ENCODE measurements at regions not wholly inside any gene's neighbourhood (a gene's known extent, or its start where the extent isn't known, plus 50 kb on each side); places are given as distances from the start of the nearest gene placed in this dataset.
A peak's percentile ranks its signal among the peaks of the same experiment; 100 is the strongest.
"Not testable (repeated sequence)": the region's sequence is repeated elsewhere in the genome, so short reads cannot be mapped to it uniquely, and the experiment has no call there.

DNA sequence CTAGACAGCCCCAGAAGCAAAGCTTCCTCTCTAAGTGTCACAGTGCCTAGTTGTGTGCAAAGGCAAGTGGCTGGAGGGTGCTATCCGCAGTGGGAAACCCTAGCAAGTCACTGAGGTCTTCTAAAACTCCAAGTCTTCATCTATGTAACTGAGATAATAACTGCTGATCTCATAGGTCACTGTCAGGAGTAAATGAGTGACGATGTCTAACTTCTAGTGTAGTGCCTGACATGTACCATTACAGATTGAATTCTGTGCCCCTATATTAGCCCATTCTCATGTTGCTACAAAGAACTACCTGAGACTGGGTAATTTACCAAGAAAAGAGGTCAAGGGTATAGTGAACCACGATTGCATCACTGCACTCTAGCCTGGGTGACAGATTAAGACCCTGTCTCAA is 253.5 kb upstream of the JARID2 start:
- no peak overlapping the region for H3K4me3 ChIP-seq (ENCODE audit: low read length)
- DNase-seq (ENCODE audit: low read depth, low spot score), result no peak

DNA sequence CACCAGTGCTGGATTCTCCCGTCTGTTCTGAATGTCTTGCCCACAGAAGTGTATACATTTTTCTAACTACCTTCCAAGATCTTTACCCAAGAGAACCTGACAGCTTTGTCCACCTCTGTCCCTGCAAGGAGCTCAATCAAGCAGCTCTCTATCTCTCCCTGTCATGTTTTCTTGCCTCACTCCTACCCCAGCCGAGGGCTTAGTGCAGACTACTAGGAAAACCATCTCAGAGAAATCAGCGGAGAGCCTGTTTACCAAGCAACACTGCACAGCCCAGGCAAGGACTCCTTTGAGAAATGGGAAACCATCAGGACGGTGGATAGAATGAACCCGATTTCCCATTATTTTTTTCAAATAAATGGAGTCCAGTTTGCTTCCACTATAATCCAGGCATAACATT is 250.7 kb upstream of the JARID2 start:
- H3K4me3 ChIP-seq (ENCODE audit: low read length), result no peak overlapping the region
- no peak for DNase-seq (ENCODE audit: low read depth, low spot score)

DNA sequence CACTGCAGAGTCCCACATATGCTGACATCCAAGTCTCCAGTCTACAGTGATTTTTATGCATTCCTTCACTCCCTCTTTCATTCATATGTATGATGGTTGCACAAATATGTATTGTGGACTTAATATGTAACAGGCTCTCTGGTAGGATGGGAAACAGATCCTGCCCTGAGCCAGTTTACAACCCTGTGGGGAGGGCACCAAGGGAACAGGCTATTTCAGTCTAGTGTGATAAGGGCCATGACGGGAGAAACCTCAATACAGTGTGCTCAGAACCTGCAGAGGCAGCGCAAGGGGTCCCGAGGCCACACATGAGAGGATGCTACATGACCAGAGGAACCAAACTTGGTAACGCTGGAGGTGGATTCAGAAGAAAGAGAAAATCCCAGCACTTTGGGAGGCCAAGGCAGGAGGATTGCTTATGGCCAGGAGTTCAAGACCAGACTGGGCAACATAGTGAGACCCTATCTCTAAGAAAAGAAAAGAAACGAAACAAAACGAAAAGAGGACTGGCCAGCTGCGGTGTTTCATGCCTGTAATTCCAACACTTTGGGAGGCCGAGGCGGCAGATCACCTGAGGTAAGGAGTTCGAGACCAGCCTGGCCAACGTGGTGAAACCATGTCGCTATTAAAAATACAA is 249.8 kb upstream of the JARID2 start:
- no peak for DNase-seq (ENCODE audit: low read depth, low spot score)
- no peak overlapping the region for H3K4me3 ChIP-seq (ENCODE audit: low read length)

DNA sequence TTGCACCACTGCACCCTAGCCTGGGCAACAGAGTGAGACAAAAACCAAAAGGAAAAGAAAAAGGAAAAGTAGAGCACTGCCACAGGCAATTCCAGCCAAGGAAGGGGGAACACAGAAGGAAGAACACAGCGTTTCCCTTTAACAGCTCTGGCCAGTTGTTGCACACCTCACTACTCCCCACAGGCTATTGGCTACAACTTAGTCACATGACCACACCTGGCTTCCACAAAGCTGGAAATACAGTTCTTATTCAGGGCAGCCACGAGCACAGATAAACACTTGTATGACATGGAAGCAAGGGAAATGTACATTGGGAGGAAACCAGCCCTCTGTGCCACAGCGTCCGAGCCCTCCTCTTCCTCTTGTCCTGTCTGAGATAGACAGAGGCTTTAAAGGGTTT is 249.0 kb upstream of the JARID2 start:
- no peak for DNase-seq (ENCODE audit: low read depth, low spot score)

DNA sequence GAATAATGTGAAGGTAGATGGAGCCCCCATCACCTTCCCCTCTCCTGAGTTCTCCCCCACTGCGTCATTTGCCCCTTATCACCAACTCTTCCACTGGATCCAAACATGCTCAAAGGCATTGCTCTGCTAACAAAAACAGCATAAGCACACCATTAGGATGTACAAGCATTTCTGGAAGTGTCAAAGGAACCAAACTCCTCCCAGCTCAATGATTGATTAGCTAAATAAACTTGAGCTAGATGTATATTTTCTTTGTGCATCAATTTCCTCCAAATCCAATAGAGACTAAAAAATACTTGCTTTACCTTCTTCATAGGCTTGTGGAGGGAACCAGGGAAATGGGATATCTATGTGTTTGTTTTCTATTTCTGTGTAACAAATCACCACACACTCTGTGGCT is 248.4 kb upstream of the JARID2 start:
- no peak for DNase-seq (ENCODE audit: low read depth, low spot score)
- no peak overlapping the region for H3K4me3 ChIP-seq (ENCODE audit: low read length)

More for the DNA sequence above, 249.0 kb upstream of the JARID2 start:
- no peak overlapping the region for H3K4me3 ChIP-seq (ENCODE audit: low read length)

DNA sequence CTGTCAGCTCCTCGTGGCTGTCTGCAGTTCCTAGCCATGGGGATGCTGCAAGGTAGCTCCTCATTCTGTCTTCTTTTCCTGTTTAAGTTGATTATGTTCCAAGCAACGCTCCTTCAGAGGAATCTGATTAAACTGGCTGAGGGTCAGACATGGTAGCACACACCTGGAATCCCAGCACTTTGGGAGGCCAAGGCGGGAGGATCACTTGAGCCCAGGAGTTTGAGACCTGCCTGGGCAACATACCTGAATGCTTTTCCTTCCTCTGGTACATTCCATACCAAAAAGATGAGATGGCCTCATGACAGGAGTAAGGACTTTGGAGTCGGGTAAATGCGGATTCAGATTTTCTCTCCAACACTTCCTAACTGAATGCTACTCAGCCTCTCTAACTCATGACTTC is 246.8 kb upstream of the JARID2 start:
- H3K4me3 ChIP-seq (ENCODE audit: low read length), result no peak overlapping the region
- DNase-seq (ENCODE audit: low read depth, low spot score), result no peak

DNA sequence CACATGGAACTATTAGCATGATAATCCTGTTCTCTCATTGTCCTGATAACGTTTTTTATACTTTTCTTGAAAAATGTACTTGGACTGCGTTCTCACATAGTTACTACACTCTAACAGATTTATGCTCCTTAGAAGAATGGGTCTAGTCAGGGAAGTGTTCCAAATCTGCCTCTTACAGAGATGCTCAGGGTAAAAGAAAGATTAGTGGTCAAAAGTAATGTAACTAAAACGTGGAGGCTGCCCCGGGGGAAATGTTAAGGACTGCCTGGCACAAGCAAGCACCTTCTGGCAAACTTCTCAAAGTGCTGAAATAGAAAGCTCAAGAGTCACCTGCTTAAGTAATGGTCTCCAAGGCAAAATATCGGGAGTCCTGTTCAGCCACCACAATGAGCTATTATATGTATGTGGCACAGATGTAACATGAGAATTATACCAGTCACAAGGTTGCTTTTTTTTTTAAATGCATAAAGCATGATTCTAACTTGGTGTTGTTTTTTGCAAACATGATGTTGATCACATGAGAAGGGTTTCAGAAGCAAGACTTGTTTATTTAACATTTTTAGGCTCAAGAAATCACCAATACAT is 244.5 kb upstream of the JARID2 start:
- H3K4me3 ChIP-seq (ENCODE audit: low read length), result no peak overlapping the region
- no peak for DNase-seq (ENCODE audit: low read depth, low spot score)

DNA sequence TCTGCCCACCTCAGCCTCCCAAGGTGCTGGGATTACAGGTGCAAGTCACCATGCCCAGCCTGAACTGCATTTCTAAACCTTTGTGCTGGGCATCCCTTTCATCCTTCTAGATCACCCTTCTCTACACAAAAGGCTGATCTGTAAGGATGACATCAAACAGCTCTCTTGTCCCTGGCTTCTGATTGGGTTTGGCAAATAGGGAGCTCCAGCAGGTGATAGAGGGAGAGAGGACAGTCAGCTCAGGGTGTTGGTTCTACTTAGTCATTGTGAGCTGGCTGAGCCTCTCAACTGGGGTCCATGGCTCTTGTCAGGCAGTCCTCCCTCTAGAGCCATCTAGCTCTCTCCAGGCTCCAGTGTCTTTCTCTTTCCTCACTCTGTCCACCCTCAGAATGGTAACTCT is 237.6 kb upstream of the JARID2 start:
- no peak overlapping the region for H3K4me3 ChIP-seq (ENCODE audit: low read length)
- DNase-seq (ENCODE audit: low read depth, low spot score), result no peak

DNA sequence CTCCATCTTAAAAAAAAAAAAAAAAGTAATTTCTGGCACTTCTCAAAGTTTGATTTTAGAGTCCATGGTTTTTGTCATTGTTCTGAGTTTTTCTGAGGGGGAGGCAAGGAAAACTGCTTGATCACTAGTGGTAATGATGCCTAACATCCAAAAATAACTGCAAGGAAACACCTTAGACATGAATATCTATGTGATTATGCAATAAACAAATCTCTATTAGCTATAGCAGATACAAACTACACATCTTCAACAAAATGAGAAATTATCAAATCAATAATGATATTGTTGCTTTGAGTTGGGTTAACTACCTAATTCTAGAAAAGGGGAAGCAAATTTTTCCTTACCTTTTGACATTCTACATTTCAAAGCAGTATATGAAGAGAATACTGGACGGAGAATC is 230.9 kb upstream of the JARID2 start:
- no peak overlapping the region for H3K4me3 ChIP-seq (ENCODE audit: low read length)
- no peak for DNase-seq (ENCODE audit: low read depth, low spot score)

DNA sequence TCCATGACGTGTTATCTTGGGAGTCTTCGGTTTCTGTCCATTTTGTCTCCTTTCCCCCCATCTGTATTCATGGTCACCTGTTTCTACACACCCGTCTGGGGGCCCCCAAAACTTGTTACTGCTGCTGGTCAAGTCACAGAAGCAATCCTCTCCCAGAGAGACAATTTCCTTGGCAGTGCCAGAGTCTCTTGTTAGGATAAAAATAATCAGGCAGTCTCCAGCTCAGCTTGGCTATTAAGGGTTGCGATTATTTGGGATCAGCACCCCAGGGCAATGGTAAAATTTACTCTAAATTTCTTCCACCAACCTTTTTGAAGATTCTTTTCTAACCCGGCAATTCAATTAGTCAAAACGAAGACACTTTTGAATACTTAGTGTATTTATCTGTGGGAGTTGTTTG is 229.1 kb upstream of the JARID2 start:
- H3K4me3 ChIP-seq (ENCODE audit: low read length), result no peak overlapping the region

DNA sequence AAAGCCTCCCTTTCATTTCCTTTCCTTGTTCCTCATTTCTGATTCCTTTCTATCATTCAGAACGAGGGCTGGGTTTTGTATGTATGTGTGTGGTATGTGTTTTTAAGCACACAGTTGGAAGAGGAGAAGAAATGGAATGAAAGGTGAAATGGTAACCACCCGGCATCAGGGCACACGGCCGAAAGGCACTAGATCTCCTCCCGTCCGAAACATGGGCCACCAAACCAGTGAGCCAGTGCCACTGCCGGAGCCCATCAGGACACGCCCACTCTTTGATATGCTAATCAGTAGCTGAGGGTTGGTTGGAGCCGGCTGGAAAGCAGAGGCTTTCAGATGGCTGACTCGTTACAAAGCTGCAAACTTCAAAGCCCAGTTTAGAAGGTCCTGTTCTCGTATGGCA is 228.6 kb upstream of the JARID2 start:
- peak; percentile 50 for DNase-seq (ENCODE audit: low read depth, low spot score)

More for the DNA sequence above, 229.1 kb upstream of the JARID2 start:
- DNase-seq (ENCODE audit: low read depth, low spot score), result no peak

DNA sequence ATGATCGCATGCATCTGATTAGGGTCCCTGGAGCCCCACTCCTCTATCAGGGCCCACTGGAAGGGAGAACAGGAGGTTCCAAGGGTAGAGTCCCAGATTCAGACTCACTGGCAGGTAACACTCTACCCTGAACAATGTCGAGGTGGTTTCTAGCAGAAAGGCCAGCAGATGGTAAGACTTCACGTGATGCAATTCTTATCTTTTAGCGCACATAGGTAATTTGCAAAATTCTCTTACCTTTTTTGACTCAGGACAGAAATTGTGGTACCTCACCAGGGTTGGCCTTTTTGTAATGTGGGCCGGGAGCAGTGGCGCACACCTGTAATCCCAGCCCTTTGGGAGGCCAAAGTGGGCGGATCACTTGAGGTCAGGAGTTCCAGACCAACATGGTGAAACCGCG is 228.1 kb upstream of the JARID2 start:
- no peak for DNase-seq (ENCODE audit: low read depth, low spot score)
- no peak overlapping the region for H3K4me3 ChIP-seq (ENCODE audit: low read length)

More for the DNA sequence above, 228.6 kb upstream of the JARID2 start:
- no peak overlapping the region for H3K4me3 ChIP-seq (ENCODE audit: low read length)

DNA sequence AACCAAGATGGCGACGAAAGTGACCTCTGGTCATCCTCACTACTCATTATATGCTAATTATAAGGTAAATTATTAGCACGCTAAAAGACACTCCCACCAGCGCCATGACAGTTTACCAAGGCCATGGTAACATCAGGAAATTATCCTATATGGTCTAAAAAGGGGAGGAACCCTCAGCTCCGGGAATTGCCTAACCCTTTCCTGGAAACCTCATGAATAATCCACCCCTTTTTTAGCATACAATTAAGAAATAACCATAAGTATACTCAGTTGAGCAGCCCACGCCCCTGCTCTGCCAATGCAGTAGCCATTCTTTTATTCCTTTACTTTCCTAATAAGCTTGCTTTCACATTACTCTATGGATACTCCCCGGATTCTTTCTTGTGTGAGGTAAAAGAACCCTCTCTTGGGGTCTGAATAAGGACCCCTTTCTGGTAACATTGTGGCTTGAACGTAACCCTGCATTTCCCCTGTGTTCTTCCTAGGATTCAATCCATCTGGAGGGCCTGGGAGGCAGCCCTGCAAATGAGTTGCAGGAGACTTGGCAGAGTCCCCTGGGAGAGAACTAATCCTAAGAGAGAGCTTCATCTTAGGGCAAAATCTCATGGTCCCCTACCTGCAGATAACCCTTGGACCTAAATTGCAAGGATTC is 225.6 kb upstream of the JARID2 start:
- no peak overlapping the region for H3K4me3 ChIP-seq (ENCODE audit: low read length)
- DNase-seq (ENCODE audit: low read depth, low spot score), result no peak

DNA sequence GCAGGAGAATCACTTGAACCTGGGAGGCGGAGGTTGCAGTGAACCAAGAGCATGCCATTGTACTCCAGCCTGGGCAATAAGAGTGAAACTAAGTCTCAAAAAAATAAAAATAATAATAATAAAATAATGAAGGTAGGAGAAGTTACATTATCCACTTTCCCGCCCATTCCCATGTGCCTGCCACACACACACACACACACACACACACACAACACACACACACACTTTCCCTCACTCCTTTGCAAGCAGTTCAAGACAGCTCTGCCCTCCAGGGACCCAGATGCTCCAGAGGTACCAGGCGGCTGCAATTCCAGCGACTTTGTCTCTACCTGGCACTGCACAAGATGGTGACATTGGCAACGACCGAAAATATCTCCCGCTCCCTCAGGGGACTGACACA is 224.8 kb upstream of the JARID2 start:
- DNase-seq (ENCODE audit: low read depth, low spot score), result no peak
- no peak overlapping the region for H3K4me3 ChIP-seq (ENCODE audit: low read length)

DNA sequence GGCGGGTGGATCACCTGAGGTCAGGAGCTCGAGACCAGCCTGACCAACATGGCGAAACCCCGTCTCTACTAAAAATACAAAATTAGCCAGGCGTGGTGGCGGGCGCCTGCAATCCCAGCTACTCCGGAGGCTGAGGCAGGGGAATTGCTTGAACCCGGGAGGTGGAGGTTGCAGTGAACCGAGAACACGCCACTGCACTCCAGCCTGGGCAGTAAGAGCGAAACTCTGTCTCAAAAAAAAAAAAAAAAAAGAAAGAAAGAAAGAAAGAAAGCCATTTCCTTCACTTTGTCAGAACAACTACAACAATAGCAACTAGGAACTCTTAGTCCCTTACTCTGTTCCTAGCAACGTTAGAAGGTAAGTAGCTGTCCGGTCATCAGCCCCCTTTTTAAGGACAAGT is 222.9 kb upstream of the JARID2 start:
- not testable (repeated sequence) for H3K4me3 ChIP-seq (ENCODE audit: low read length); DNase-seq (ENCODE audit: low read depth, low spot score)

DNA sequence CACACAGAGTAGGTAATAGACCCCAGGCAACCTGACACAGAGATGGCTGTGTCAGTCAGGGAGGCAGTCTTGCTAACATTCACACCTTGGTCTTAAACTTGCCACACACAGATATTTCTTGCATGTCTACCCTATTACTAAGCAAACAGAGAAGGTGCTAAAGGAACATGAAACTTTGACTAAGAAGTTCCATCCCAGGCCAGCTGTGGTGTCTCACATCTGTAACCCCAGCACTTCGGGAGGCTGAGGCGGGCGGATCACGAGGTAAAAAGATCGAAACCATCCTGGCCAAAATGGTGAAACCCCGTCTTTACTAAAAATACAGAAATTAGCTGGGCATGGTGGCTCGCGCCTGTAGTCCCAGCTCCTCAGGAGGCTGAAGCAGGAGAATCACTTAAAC is 222.4 kb upstream of the JARID2 start:
- H3K4me3 ChIP-seq (ENCODE audit: low read length), result no peak overlapping the region
- DNase-seq (ENCODE audit: low read depth, low spot score), result no peak

DNA sequence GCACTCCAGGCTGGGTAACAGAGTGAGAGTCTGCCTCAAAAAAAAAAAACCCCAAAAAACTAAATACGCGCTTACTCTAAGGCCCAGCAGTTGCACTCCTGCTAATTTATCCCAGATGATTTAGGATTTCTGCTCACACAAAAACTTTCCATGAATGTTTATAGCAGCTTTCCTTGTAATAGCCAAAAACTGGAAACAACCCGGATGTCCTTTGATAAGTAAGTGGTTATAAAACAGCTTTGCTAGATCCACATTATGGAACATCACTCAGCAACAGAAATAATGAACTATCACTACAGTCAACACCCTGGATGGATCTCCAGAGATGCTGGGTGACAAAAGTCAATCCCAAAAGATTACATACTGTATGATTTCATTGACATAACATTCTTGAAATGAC is 220.4 kb upstream of the JARID2 start:
- H3K4me3 ChIP-seq (ENCODE audit: low read length), result no peak overlapping the region
- no peak for DNase-seq (ENCODE audit: low read depth, low spot score)

DNA sequence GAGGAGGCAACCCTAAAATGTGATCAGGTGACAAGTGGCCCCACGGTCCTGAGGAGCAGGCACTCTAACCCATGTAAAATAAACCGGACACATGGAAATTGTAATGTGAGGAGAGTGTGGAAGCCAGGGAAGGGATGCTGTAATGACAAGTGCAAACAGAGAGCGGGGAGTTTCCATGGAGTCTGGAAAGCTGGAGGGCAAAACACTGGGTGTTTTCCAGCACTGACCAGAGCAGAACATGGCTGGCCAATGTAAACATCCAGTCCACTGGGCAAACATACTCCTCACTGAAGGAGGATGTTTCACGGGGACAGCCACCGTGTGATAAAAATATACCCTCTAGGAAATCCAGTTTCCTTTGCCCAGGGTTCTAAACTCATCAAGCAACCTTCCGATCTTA is 219.0 kb upstream of the JARID2 start:
- H3K4me3 ChIP-seq (ENCODE audit: low read length), result no peak overlapping the region
- no peak for DNase-seq (ENCODE audit: low read depth, low spot score)

DNA sequence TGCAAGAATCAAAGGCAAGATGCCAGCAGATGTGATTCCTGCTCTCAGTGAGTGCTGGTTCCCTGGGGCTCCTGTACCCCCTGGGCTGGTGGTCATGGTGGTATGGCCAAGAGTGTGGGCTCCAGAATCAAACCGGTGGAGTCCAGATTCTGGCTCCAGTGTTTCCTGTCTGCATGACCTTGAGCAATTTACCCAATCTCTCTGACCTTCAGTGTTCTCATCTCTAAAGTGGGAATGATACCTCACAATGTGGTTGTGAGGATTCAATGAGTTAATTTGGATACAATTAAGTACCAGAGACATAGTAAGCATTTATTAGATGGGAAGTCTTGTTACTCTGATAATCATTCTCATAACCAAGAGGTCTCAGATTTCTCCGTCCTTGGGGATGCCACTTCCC is 218.4 kb upstream of the JARID2 start:
- H3K4me3 ChIP-seq (ENCODE audit: low read length), result no peak overlapping the region
- no peak for DNase-seq (ENCODE audit: low read depth, low spot score)

DNA sequence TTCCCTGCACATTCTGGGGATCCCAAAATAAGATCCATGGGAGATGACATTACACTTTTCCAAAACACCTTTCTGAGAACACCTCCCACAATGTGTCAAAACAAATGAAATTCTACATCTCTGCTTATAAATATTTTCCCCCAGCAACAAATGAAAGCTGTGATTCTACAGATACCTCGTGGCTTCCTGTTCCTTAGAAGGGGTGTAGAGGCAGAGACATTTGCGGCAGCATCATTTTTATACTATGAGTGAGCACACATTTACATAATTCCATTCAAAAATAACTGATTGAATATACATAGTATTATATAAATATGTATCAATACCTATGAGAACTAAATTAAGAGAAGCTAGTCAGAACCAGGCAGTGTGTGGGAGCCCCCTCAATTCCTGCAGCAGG is 213.9 kb upstream of the JARID2 start:
- no peak overlapping the region for H3K4me3 ChIP-seq (ENCODE audit: low read length)
- DNase-seq (ENCODE audit: low read depth, low spot score), result no peak

DNA sequence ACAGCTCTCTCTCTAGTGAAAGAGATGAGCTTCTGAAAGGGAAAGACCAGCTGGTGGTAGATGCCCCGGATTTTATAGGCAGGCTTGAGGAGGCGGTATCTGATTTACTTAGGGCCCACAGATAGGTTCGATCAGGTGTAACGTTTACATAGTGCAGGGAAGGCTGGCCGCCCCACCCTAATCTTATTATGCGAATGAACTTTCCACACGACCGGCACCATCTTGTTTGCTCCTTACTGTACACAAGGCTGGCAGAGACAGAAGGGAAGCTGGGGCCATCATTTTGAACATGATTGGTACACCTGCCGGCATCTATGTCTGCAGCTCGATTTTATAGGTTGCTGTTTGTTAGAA is 212.0 kb upstream of the JARID2 start:
- no peak for DNase-seq (ENCODE audit: low read depth, low spot score)
- no peak overlapping the region for H3K4me3 ChIP-seq (ENCODE audit: low read length)
